HG03439 (cell line): ENCODE measurements at regions not wholly inside any gene's neighbourhood (a gene's known extent, or its start where the extent isn't known, plus 50 kb on each side); places are given as distances from the start of the nearest gene placed in this dataset.

Experiments
- ATAC-seq: cut with Tn5 transposase; IDR thresholded peaks from one replicate; pipeline ENCODE4 v1.9.1; 2021; ENCODE audit warnings: mild to moderate bottlenecking, moderate library complexity; ENCODE audit not compliant: unreplicated experiment

DNA sequence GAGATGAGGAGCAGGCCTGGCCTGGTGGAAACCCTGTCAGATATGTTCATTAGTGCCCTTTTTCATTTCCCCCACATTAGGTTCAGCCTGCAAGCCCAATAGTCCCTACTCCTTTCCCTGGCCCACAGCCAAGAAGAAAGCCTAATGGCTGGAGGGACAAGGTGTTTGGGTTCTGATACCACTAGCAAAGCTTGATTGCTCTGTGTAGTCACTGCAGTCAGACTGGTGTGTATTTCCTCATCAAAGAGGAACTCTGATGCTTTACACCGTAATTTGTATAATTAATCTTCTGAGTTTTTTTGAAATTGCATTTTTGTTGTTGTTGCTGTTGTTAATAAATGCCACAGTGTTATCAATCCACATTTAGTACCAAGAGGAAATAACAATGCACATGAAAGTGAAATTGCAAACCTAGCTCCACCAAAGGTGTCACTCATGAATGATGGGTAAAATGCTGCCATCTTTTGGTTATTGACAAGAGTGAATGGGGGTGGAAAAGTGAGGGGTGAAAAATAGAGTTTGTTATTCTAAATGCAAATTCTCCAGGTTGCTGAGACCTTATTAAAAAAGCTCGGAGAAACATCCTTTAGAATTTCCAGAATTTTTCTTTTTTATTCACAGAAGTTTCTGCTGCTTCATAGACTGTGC, 320.2 kb upstream of the POU3F2 start:
- ATAC-seq, result peak; percentile 63

GRCh38 chr6:98514796-98515195, 319.6 kb upstream of the POU3F2 start:
- ATAC-seq, result no peak

DNA sequence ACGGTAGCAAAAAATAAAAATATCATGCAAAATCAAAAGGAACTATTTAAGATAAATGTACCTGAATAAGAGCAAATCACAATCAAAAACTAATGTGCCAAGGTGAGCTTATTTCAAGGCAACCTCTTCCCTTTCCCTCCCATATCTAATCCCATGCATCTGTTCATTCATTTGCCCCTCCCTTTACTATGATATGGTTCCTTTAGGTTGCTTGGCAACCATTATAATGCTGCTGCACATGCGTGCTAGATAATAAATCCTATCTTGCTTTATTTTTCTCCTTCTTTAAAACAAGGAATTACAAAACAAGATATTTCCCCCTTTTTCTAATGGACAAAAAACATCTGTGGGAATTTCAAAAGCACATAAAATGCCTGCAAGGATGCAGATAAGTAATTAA, 318.2 kb upstream of the POU3F2 start:
- no peak for ATAC-seq

- ATAC-seq, result no peak
These were observed 317.5 kb upstream of the POU3F2 start for GRCh38 chr6:98516866-98517265.

GRCh38 chr6:98525860-98526259, 308.5 kb upstream of the POU3F2 start:
- ATAC-seq, result no peak

- no peak for ATAC-seq
These were observed 307.9 kb upstream of the POU3F2 start for GRCh38 chr6:98526465-98526864.

DNA sequence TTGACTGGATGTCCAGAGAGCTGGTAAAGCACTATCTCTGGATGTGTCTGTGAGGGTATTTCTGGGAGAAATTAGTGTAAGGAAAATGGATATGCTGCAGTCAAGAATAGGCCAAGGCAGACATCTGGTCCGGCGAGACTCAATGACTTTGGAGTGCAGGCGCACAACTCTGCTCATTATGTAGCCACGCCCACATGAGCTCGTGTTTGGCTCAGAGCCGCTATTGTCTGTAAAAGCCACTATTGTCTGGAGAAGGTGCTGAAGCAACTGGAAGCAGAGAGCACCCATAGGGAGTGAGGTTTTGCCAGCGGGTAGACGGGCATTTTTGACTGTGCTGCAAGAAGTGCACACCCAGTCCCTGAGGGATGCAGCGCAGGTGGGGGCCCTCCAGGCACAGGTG, 305.0 kb upstream of the POU3F2 start:
- ATAC-seq, result no peak

- no peak for ATAC-seq
These were observed 303.6 kb upstream of the POU3F2 start for GRCh38 chr6:98530732-98531131.

DNA sequence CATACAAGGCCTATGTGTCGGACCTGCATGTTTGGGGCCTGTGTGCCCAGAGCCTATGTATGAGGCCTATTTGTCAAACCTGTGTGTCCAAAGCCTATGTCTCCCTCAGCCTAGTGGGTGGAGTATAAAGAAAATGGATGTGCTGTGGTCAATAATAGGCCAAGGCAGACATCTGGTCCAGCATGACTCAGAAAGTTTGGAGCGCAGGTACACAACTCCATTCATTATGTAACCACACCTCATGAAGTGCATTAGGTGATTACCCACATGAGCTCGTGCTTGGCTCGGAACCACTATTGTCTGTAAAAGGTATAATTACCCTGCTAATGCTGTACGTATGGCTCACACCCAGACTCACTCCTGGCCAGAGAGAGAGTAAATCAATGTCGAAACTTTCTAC, 302.4 kb upstream of the POU3F2 start:
- no peak for ATAC-seq

DNA sequence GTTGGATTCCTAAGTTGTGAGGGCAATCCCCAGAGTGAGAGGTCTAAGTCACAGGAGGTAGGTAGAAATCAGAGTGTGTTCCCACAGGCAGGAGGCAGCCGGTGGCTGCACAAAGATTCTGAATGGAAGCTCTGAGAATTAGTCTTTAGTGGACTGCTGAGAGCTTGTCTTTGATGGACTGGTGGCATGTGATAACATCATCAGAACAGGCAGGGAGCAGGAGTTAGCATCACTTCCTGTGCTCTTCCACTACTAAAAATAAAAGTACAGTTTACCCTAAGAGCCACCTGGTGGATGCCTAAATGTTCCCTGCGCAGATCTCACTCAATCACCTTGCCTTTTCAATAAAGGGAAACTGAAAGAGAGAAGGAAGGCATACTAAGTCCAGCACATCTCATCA, 294.6 kb upstream of the POU3F2 start:
- ATAC-seq, result peak; percentile 59

GRCh38 chr6:98546376-98546775, 288.0 kb upstream of the POU3F2 start:
- no peak for ATAC-seq

GRCh38 chr6:98547151-98547550, 287.2 kb upstream of the POU3F2 start:
- ATAC-seq, result no peak

DNA sequence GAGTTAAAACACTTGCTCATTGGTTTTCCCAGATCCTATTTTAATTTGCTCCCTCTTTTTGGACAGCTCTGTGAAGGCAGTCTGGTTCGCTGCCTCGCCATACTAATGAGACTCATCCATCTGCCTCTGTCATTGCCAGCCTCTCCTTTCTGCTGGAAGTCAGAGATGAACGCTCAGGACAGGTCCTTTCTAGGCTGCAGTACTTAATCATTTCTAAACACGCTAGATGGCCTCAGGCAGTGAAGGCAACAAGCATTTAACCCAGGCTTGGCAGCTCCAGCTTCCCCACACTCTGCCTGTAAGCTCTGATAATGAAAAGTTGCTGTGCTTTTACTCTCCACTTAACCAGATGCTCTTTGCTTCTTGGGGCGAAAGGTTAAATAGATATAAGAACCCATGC, 286.7 kb upstream of the POU3F2 start:
- ATAC-seq, result no peak

GRCh38 chr6:98548301-98548700, 286.1 kb upstream of the POU3F2 start:
- no peak for ATAC-seq

- no peak for ATAC-seq
These were observed 274.0 kb upstream of the POU3F2 start for GRCh38 chr6:98560418-98560817.

DNA sequence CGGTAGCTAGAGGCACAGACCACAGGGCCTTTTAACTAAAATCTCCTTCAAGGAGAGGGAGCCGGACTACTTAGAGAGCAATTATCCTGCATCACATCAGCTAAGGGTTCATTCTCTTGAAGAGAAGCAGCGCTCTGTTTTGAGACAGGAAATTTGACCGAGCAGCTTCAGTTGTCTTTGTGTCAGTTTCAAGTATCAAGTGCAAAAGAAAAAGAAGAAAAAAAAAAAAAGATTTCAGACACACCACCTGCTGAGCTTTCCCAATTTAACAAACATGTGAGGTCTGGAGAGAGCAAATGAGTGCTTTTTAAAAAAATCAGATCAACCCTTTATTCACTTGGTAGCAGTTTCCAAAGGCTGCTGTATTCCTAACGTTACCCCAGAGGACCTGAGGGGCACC, 273.5 kb upstream of the POU3F2 start:
- no peak for ATAC-seq

- ATAC-seq, result no peak
These were observed 268.2 kb upstream of the POU3F2 start for GRCh38 chr6:98566126-98566525.

GRCh38 chr6:98572579-98572978, 261.8 kb upstream of the POU3F2 start:
- ATAC-seq, result no peak

GRCh38 chr6:98574984-98575383, 259.4 kb upstream of the POU3F2 start:
- no peak for ATAC-seq

- ATAC-seq, result no peak
These were observed 257.6 kb upstream of the POU3F2 start for GRCh38 chr6:98576791-98577190.

DNA sequence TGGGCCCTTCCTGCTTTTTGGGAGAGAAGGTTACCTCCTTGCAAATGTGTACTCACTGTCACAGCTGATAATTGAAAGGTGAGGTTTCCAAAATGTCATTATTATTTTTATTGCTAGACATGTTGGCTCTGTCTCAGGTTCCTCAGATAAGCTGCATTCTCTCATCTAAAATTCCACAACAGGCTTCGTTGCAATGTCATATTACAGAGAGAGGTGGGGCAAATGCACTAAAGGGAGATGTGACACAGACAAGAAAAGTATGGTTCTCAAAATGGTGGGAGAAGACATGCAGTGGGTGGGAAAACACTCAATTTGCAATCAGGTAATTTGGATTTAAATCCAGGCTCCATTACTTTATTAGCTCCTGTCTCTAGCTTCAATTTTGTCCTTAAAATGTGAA, 256.4 kb upstream of the POU3F2 start:
- no peak for ATAC-seq

DNA sequence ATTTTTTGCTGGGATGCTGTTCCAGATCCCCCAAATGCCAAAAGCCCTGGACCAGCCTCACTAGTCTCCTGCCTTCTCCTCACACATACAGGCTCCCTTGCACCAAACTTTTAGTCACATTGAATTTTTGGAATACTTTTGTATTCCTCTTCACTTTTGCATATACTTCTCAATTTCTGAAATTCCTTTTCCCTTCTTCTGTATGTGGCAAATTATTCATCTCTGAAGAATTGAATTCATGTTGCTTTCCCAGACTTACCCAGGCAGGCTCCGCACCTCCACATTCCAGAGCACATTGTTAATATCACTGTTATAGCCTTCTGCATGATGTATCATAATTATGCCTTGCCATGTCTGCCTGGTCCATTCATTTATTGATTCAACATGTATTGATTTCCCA, 255.3 kb upstream of the POU3F2 start:
- ATAC-seq, result no peak

DNA sequence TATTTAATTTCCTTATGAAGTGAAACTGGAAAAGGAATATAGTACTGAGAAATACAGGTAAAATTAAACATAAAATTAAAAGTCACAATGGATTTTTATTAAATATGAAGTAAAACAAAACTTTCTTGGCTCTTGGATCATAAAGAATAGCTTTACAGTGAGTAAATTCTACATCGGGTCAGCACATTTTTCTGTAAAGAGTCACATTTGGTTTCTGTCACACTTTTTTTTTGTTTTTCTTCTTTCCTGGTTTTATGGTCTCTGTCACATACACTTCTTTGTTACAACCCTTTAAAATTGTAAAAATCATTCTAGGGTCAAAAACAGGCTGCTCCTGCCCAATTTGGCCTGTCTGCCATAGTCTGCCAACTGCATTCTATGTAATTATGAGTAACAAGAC, 254.4 kb upstream of the POU3F2 start:
- ATAC-seq, result no peak
